ENCODE measurements at regions not wholly inside any gene's neighbourhood (a gene's known extent, or its start where the extent isn't known, plus 50 kb on each side); places are given as distances from the start of the nearest gene placed in this dataset.

GRCh38 chr10:128823201-128823600 lies 643.8 kb upstream of the MGMT start:
- TF ChIP-seq CTCF (IDR thresholded peaks at IDR 0.05; ENCODE audit: extremely low read depth, missing control alignments), result no peak
- no peak for DNase-seq (ENCODE audit: low spot score)

GRCh38 chr10:128825626-128826025 lies 641.4 kb upstream of the MGMT start:
- DNase-seq (ENCODE audit: low spot score), result no peak
- TF ChIP-seq CTCF (IDR thresholded peaks at IDR 0.05; ENCODE audit: extremely low read depth, missing control alignments), result no peak

- TF ChIP-seq CTCF (IDR thresholded peaks at IDR 0.05; ENCODE audit: extremely low read depth, missing control alignments), result no peak
- DNase-seq (ENCODE audit: low spot score), result no peak
Measured at GRCh38 chr10:128833671-128834070, 633.4 kb upstream of the MGMT start.

GRCh38 chr10:128835361-128835760 lies 631.7 kb upstream of the MGMT start:
- TF ChIP-seq CTCF (IDR thresholded peaks at IDR 0.05; ENCODE audit: extremely low read depth, missing control alignments), result no peak
- no peak for DNase-seq (ENCODE audit: low spot score)

- DNase-seq (ENCODE audit: low spot score), result no peak
Measured at GRCh38 chr10:128837478-128837877, 629.6 kb upstream of the MGMT start.

GRCh38 chr10:128839134-128839533 lies 627.9 kb upstream of the MGMT start:
- no peak for DNase-seq (ENCODE audit: low spot score)
- no peak for TF ChIP-seq CTCF (IDR thresholded peaks at IDR 0.05; ENCODE audit: extremely low read depth, missing control alignments)

More at GRCh38 chr10:128837478-128837877, 629.6 kb upstream of the MGMT start:
- no peak for TF ChIP-seq CTCF (IDR thresholded peaks at IDR 0.05; ENCODE audit: extremely low read depth, missing control alignments)

- TF ChIP-seq CTCF (IDR thresholded peaks at IDR 0.05; ENCODE audit: extremely low read depth, missing control alignments), result no peak
- no peak for DNase-seq (ENCODE audit: low spot score)
Measured at GRCh38 chr10:128839701-128840100, 627.3 kb upstream of the MGMT start.
